Skin epidermis (tissue), 12 donors: ENCODE measurements at regions not wholly inside any gene's neighbourhood (a gene's known extent, or its start where the extent isn't known, plus 50 kb on each side); places are given as distances from the start of the nearest gene placed in this dataset.

Source experiments
- H3K27ac ChIP-seq, 21 experiments: fragments of 200-600 bp; sonication (generic) in 11 of 21; one replicate each; pipeline ENCODE4 v1.5.0; 2020; ENCODE audit warnings: mild to moderate bottlenecking in 3 of 21, inconsistent platforms in 2 of 21, moderate library complexity in 2 of 21
- H3K4me3 ChIP-seq, 7 experiments: fragments of 200-600 bp; sonication (generic) in 2 of 7; one replicate each; pipeline ENCODE4 v1.5.0; 2020; ENCODE audit warnings: inconsistent platforms in 2 of 7, mild to moderate bottlenecking in 2 of 7, moderate library complexity in 1 of 7

DNA sequence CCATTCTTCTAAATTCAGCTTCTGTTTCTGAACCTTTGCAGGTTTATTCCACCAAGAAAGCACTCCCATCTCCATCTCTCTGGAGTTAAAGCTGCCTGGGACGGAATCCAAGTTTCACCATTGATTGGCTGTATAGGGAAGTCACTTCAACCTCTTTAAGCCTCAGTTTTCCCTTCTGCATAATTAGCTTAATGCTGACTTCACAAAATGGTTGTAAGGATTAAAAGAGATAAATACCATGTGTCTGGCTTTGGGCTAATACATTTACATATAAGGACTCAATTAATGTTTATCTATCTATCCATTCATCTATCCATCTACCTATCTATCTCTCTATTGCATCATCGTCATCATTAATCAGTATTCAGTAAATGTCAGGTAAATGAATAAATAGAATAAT is 629.6 kb upstream of the MGMT start:
- H3K4me3 ChIP-seq, result no peak overlapping the region
- no peak overlapping the region for H3K27ac ChIP-seq

DNA sequence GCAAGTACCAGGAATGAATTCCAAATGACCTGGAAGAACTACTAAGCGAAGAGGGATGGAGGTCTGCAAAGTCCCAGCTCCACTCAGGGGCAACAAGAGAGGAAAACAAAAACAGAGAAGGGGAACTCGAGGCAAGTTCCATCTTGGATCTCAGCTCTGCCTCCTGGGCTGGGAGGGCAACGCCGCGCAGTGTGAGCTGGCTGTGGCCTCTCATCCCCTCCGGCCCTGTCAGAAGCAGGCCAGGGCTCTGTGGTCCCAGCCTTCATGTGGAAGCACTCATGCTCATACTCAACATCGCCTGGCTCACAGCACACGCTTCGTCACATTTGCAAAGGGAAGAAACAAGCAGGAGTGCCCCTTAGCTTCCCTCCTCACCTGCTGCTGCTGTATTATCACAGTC is 627.9 kb upstream of the MGMT start:
- Histone ChIP-seq H3K4me3 (no peak overlapping the region), H3K27ac (no peak overlapping the region)

DNA sequence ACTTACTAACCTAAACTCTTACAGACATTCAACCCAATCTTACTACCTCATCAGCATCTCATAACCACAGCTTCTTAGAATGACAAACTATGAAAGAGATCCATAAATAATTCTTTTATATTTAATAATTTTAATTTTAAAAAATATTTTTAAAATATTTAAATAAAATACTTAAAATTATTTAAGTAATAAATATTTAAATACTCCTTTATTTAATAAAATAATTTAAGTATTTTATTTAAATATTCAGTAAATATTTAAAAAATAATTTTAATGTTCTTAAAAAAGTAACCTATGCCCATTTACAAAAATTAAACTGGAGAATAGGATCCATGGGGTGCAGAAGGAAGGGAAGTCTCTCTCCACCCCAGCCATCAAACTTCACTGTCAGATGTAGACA is 627.3 kb upstream of the MGMT start:
- Histone ChIP-seq H3K4me3 (no peak overlapping the region), H3K27ac (no peak overlapping the region)

DNA sequence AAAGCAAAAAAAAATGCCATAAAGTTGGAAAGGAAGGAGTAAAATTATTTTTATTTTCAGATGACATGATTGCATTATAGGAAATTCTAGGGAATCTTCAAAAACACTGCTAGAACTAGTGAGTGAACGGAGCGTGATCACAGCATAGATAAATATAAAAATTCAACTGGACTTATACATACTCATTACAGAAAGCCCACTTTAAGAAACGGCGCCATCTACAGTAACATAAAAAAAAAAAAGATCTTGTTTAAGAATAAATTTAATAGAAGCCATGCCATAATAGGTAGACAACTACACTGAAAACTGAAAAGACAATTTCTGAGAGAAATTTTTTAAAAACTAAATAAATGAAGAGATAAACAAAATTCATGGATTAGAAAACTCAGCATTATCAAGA is 623.1 kb upstream of the MGMT start:
- H3K4me3 ChIP-seq, result no peak overlapping the region
- H3K27ac ChIP-seq, result no peak overlapping the region

DNA sequence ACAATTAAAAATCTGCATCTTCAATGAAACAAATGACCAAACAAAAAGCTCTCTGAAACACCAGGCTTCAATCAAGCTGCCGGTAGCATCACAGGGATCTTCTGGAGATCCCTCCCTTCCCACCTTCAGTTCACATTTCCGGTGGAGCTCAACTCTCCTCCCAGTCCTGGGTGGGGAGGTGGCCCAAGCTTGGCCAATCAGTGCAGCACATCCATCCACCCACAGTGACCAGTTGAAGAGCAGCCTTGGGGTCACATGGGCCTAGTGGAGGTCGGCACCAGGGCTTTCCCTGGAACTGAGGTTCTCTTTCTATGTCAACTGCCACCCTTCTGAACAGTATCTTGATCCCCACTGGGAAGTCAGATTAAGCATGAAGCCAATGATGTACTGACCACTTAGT is 620.1 kb upstream of the MGMT start:
- no peak overlapping the region for H3K4me3 ChIP-seq
- H3K27ac ChIP-seq, result no peak overlapping the region

DNA sequence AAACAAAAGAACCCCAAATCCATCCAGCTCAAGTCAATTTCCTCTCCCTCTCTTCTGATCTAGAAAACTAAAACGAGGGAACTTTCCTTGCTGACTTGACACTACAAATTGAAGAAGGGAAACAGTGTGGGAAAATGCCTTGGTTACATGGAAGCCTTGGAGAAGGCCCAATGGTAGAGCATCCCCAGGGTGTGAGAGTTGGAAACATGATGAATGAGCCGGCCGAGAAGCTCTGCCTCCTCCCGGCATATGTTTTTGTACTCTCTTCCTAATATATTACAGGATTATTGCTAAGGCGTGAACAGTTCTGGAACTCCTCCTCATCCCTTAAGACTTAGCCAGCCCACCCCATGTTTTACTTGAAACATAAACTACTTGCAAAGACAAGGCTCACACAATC is 618.2 kb upstream of the MGMT start:
- Histone ChIP-seq H3K27ac (no peak overlapping the region), H3K4me3 (no peak overlapping the region)

DNA sequence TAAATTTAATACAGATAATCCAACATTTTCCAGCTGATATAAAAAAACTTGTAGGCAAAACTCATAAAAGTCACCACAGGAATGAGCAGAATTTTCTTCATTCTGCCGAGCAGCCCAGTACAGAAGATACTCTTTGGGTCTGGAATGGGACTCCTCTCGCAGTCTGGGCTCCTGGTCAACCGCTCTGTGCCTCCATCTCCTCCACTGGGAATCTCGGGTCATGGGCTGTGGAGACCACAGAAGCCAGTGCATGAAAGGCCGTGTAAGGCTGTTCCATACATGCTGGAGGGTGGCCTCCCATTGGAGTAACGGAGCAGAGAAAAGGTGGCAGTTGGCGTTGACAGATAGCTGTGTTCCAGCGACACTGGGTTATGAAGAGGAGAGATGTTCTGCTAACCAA is 616.4 kb upstream of the MGMT start:
- no peak overlapping the region for H3K27ac ChIP-seq

DNA sequence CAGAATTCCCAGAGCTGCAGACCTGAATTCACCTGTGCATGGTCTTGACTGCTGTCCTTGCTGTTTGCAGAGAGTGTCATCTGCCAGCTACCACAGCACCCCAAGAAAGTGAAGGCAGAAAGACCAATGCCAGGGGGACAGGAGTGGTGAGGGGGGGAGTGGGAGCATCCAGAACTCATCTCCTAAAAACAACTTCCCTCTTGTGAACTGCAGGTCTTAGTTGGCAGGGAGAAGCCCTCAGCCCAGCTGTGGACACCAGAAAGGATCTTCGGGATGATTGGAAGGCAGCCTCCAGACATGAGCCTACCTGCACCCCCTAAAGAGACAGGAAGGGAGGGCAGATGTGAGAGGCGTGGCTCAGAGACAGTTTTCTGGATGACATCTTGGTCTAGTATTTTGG is 615.8 kb upstream of the MGMT start:
- H3K27ac ChIP-seq, result no peak overlapping the region
- no peak overlapping the region for H3K4me3 ChIP-seq

More for the DNA sequence above, 616.4 kb upstream of the MGMT start:
- no peak overlapping the region for H3K4me3 ChIP-seq

DNA sequence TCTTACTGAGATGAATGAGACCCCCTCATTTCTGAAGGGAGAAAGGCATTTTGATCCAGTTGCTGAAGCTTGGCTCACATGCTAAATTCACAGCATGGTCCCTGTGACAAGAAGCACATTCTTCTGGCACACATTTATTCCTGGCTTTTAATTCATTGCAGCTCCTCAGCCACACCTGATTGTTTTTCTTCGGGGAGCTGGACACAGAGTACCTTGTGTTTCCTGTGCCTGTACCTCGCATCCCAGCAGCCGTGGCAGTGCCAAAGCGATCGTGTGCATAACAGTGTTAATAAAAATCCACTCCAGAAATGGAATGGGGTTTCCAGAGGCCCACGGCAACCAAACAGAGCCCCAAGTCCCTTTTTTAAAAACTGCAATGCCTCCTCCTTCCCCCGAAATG is 615.3 kb upstream of the MGMT start:
- no peak overlapping the region for H3K27ac ChIP-seq
- H3K4me3 ChIP-seq, result no peak overlapping the region

DNA sequence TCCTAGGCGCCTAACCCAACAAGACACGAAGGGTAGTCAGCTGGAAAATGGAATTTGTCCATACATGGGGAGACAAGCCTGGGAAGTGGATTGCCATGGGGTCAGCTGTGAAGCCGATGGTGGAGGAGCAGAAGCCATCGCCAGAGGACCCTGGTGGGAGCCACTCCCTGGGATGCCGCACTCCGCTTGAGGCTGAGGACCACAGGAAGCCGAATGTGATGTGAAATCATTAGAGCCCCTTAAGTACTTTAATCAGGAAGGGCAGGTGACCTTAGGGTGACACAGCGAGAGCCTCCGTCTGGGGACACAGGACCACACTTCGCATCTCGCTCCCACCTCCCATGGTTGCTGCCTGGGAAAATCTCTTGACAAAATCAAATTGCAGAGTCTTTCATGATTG is 614.6 kb upstream of the MGMT start:
- no peak overlapping the region for H3K4me3 ChIP-seq
- H3K27ac ChIP-seq, result no peak overlapping the region

DNA sequence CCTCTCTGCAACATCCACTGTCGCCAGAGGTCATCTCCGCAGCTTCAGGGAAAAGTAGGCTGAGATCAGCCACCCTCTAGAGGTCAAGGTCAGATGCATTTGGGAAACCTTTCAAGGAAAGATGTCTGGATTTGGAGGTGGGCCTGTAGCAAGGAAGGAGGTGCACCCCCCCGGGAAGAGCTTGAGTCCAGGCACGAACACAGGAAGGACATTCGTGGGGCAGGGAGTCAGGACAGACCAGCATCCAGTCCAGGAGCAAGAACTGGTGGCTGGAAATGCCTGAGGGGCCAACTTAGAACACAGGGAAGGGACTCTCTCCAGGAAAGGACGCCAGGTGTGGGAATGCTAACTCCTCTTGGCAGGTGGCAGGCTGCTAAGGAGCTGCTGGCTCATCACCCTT is 614.1 kb upstream of the MGMT start:
- no peak overlapping the region for H3K27ac ChIP-seq
- no peak overlapping the region for H3K4me3 ChIP-seq

DNA sequence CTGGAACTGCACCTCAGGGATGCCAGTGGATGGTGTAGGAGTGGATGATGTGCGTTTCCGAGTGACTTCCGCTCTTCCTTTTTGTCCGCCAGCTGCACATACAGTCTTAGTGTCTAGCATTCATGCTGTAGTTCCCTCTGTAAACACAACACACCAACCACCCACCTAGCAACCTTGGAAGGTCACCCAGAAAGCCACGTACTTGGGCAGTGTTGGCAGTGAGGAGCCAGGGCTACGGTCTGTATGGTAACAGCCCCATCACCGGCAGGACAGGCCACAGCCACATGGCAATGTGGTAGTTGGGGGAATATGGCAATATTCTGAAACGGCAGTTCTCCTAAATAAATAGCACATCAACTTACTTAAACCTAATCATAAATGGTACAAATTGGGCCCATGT is 613.5 kb upstream of the MGMT start:
- Histone ChIP-seq H3K27ac (no peak overlapping the region), H3K4me3 (no peak overlapping the region)

DNA sequence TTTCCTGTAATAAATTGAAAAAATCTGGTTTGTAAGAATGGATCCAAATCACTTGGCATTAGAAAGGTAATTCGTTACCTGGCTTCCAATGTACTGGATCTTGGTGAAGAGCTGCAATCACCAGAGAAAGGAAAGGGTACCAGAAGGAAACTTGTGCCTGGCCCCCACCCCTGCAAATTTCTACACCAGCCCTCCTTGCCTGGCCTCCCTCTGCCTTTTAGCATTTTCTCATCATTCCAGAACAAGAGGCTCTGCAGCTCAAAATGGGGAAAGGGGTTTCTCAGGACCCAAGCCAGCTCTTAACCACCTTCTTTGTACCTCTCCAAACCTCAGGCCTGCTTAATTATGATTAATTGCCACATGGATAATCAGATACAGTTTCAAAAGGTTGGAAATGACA is 612.8 kb upstream of the MGMT start:
- peak overlapping the region in 4 of 21 experiments; percentile 11 to 21 (median 12) for H3K27ac ChIP-seq
- no peak overlapping the region for H3K4me3 ChIP-seq

DNA sequence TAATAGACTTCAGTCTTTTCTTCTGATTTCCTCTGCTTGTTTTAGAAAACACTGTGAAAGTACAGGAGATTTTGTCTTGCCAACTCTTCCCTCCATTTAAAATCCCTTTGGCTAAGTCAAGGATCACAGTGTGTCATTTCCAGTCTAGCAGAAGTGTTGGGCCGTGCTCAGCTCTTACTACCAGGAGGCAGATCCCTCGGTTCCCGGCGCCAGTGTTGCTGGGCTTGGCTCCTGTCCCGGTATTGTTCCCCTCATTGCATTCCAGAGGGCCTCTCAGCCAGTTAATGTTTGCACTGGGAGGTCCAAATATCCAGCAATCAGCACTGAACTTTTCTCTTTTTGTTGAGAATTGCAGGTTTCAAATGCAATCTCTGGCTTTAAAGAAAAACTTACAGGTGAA is 612.1 kb upstream of the MGMT start:
- H3K4me3 ChIP-seq, result no peak overlapping the region
- H3K27ac ChIP-seq, result peak overlapping the region in 2 of 21 experiments; percentile 14 to 17

DNA sequence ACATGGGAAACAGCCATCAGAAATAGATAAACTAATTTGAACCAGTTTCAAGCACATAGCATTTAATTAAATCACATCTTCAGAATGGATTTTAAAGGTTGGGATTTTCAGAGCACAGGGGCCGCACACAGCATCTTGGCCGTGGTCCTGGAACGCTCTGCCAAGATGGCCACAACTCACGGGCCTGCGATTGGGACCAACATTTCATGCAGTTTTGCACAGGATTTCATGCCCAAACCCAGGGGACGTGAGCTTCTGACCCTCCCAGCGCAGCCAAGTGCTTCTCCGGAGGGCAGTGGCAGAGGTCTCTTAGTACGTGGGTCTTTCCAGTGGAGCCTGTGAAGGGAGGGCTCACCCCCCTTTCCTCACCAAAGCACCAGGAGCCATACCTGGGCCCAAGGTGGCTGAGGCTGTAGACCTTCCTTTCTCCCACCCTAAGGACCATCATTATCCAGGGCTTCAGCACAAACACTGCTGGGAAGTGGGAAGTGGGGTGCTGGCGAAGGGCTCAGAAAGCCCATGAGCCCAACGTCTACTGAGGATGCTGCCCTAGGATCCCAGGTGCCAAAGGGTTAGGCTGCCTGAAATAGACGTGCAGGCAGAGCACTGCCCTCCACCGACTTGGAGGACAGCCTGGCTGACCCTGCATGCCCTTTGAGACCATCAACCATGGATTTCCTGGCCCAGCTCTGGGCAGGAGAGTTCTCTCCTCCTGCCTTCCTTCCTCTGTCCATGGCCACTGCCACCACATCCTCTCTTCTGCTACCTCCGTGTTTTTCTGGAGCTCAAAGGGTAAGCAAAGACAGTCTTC is 611.2 kb upstream of the MGMT start:
- H3K4me3 ChIP-seq, result no peak overlapping the region
- no peak overlapping the region for H3K27ac ChIP-seq

DNA sequence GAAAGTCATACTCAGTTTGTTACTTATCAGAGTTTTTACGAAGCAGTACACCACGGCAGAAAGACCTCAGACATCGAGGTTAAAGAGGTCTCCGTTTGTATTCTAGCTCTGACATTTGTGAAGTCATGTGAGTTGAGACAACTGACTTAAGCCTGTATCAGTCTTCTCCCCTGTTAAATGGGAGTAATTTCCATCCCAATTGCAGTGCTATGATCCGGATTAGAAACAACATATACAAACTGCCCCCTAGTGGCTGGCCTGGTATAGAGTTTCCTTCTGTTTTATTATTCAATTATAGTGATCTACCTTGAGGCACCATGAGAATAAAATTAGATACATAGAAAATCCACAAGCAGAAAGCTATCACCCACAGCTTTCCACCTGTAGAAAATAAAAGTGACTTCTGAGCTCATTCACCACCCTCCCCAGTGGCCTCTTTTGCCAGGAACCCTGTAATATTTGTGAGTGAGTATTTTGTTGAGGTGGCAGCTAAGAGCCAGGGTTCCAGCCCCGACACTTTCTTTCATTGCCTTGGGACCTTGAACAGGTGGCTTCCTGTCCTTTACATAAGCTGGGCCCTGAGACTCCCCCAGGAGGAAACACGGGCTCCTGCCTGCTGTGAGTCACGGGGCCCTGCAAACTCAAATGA is 607.2 kb upstream of the MGMT start:
- Histone ChIP-seq H3K27ac (no peak overlapping the region), H3K4me3 (no peak overlapping the region)

DNA sequence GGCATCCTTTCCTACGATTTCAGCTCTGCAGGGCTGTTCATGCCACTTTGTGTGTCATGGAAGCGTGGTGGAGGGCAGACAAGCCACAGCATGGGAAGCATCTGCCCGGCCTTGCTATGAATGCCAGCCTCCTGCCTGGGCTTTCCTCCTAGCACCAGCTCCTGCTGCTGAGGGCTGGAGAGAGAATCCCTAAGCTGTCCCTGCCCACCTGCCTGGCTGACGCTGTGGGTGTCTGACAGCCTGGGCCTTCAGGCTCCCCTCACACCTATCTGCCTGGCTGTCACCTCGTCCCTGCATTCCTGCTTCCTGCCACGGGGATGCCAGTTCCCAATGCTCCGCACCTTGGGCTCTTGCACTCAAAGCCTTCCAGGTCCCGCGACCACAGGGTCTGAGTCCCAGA is 606.5 kb upstream of the MGMT start:
- no peak overlapping the region for H3K4me3 ChIP-seq
- no peak overlapping the region for H3K27ac ChIP-seq

DNA sequence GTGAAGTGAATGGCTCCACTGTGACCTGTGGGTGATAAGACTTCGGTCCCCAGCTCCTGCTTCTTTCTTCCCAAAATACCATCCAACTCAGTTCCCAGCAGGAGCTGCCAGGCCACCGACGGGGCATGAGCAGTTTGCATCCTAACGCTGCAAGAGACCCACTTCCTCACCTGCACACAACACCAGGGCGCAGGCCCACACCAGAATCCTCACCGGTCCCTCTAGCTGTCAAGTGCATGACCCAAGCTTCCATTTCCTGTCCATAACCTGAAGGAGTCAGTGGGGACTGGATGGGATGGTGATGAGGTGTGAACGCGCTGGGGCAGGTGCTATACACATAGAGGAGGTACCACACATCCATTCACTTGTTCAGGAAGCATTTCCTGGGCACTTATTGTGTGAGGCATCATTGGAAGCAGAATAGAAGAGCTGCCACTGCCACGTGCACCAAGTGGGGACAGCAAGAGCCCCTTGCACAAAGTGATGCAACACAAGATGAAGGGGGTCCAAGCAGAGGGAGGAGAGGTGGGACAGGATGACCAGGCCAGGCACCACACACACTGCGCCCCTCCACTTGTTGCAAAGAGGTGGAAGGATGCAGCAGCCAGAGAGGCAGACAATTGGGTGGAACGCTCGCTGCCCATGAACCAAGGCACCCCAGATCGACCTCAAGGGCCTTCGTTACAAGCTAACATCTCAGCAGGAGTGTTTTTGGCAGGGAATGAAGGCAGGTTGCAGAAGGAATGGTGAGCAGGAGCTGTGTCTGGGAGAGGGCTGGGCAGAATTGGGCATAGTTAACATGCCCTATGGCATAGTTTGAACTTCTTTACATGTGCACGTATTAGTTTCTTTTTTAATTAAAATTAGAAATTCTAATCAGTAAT is 605.8 kb upstream of the MGMT start:
- Histone ChIP-seq H3K27ac (no peak overlapping the region), H3K4me3 (no peak overlapping the region)

DNA sequence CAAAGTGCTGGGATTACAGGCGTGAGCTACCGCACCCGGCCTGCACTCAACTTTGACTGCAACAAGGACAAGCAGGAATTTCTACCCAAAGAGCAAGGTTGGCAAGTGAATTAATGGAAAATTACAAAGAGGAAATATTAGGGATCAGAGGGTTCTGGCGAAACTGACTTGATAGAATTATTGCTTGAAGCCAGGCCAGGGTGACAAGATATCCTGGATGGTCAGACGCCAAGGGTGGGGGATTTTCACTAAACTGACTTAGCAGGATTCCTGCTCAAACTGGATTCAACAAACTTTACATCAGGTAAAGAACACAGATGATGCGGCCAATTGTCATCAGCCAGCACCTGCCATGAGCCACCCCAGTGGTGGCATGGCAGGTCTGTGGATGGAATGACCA is 603.6 kb upstream of the MGMT start:
- H3K4me3 ChIP-seq, result no peak overlapping the region
- no peak overlapping the region for H3K27ac ChIP-seq

DNA sequence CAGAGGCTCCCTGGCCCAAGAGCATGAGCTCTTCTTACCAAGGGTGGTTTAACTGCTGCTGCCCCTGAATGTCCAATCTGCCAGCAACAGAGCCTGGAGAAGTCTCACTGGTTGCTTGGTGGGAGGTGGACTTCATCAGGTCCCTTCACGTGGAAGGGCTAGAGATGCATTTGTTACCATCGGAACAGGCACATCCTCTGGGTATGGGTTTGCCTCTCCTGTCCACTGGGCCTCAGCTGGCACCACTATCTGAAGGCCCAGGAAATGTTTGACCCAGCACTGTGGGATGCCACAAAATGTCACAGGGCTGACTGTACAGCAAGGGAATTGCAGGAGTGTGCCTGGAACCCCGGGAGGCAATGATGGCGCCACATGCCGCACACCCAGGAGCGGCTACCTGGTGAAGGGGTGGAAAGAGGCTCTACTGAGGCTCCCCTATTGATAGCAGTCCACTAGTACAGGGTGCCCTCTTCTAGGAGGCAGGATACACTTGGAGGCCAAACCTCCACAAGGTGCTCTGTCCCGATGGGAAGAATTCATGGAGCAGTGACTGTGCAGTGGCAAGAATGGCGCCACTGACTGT is 603.1 kb upstream of the MGMT start:
- H3K27ac ChIP-seq, result no peak overlapping the region

More for the DNA sequence above, 603.1 kb upstream of the MGMT start:
- no peak overlapping the region for H3K4me3 ChIP-seq
